ENCODE measurements at regions not wholly inside any gene's neighbourhood (a gene's known extent, or its start where the extent isn't known, plus 50 kb on each side); places are given as distances from the start of the nearest gene placed in this dataset.

GRCh38 chr3:174376346-174376745, 482.8 kb upstream of the NAALADL2 start:
- ATAC-seq = no peak
- TF ChIP-seq RARB (CRISPR knock-in tag; IDR thresholded peaks at IDR 0.05) = no peak
- no peak for TF ChIP-seq TCF4 (CRISPR knock-in tag; IDR thresholded peaks at IDR 0.05; ENCODE audit: borderline replicate concordance)
- TF ChIP-seq ESRRG (CRISPR knock-in tag; IDR thresholded peaks at IDR 0.05) = no peak
- no peak for TF ChIP-seq OSR1 (CRISPR knock-in tag; IDR thresholded peaks at IDR 0.05)
- no peak for TF ChIP-seq ARNTL (CRISPR knock-in tag; IDR thresholded peaks at IDR 0.05; ENCODE audit: borderline replicate concordance, low read depth)
- no peak for TF ChIP-seq SNAI2 (CRISPR knock-in tag; IDR thresholded peaks at IDR 0.05)
- TF ChIP-seq PPARA (CRISPR knock-in tag; IDR thresholded peaks at IDR 0.05; ENCODE audit: borderline replicate concordance) = no peak
- TF ChIP-seq, protein P1, sequence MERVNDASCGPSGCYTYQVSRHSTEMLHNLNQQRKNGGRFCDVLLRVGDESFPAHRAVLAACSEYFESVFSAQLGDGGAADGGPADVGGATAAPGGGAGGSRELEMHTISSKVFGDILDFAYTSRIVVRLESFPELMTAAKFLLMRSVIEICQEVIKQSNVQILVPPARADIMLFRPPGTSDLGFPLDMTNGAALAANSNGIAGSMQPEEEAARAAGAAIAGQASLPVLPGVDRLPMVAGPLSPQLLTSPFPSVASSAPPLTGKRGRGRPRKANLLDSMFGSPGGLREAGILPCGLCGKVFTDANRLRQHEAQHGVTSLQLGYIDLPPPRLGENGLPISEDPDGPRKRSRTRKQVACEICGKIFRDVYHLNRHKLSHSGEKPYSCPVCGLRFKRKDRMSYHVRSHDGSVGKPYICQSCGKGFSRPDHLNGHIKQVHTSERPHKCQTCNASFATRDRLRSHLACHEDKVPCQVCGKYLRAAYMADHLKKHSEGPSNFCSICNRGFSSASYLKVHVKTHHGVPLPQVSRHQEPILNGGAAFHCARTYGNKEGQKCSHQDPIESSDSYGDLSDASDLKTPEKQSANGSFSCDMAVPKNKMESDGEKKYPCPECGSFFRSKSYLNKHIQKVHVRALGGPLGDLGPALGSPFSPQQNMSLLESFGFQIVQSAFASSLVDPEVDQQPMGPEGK (CRISPR knock-in tag; IDR thresholded peaks at IDR 0.05; ENCODE audit: borderline replicate concordance) = no peak
- TF ChIP-seq BACH2 (CRISPR knock-in tag; IDR thresholded peaks at IDR 0.05; ENCODE audit: borderline replicate concordance) = no peak

DNA sequence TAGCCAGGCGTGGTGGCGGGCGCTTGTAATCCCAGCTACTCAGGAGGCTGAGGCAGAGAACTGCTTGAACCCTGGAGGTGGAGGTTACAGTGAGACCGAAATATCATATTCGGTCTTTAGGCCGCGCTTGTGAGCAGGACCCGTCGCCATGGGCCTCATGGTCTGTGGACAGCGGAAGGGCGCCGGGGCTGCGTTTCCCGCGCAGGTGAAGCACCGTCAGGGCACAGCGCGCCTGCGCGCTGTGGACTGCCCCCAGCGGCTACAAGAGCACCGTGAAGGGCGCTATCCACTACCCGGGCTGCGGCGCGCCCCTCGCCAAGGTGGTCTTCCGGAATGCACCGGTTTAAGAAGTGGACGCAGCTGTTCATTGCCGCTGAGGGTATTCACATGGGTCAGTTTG, 482.0 kb upstream of the NAALADL2 start:
- no peak for ATAC-seq
- TF ChIP-seq CSDC2 (CRISPR knock-in tag; IDR thresholded peaks at IDR 0.05) (no peak), PPARA (CRISPR knock-in tag; IDR thresholded peaks at IDR 0.05; ENCODE audit: borderline replicate concordance) (no peak), ZNF8 (CRISPR knock-in tag; IDR thresholded peaks at IDR 0.05) (no peak), ZFP3 (CRISPR knock-in tag; IDR thresholded peaks at IDR 0.05) (no peak), SNAI2 (CRISPR knock-in tag; IDR thresholded peaks at IDR 0.05) (no peak), ZNF565 (CRISPR knock-in tag; conservative IDR thresholded peaks at IDR 0.05; ENCODE audit: low read depth) (no peak), CSRNP3 (CRISPR knock-in tag; IDR thresholded peaks at IDR 0.05) (no peak), ZNF70 (CRISPR knock-in tag; IDR thresholded peaks at IDR 0.05) (no peak), TCF4 (CRISPR knock-in tag; IDR thresholded peaks at IDR 0.05; ENCODE audit: borderline replicate concordance) (no peak), TOX (CRISPR knock-in tag; IDR thresholded peaks at IDR 0.05; ENCODE audit: borderline replicate concordance) (no peak), TSHZ2 (CRISPR knock-in tag; IDR thresholded peaks at IDR 0.05) (no peak), CREB5 (CRISPR knock-in tag; IDR thresholded peaks at IDR 0.05; ENCODE audit: low read depth) (no peak), BACH2 (CRISPR knock-in tag; IDR thresholded peaks at IDR 0.05; ENCODE audit: borderline replicate concordance) (no peak), OSR1 (CRISPR knock-in tag; IDR thresholded peaks at IDR 0.05) (no peak)

GRCh38 chr3:174377684-174378083, 481.4 kb upstream of the NAALADL2 start:
- no peak for TF ChIP-seq TCF4 (CRISPR knock-in tag; IDR thresholded peaks at IDR 0.05; ENCODE audit: borderline replicate concordance)

DNA sequence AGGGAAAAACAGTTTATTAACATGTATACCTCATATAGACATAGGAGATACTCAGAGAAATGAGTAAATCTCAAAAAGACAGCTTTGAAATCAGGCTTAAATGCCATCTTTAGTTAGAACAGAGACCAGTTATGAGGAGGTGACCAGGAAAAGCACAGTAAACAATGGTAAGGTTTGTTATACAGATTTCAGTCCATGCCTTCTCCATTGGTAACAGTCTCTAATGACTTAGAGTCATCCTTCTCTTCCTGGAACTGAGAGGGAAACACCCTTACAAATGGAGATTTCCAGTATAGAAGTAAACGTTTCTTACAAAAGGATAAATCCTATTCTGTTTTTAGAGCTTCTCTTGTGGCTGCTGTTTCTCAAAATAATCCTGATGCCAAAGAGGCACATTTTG, 476.3 kb upstream of the NAALADL2 start:
- ATAC-seq = no peak
- TF ChIP-seq SNAI2 (CRISPR knock-in tag; IDR thresholded peaks at IDR 0.05) = no peak
- TF ChIP-seq OSR1 (CRISPR knock-in tag; IDR thresholded peaks at IDR 0.05) = no peak
- no peak for TF ChIP-seq POU6F1 (CRISPR knock-in tag; IDR thresholded peaks at IDR 0.05; ENCODE audit: borderline replicate concordance, low read depth)
- no peak for TF ChIP-seq TCF4 (CRISPR knock-in tag; IDR thresholded peaks at IDR 0.05; ENCODE audit: borderline replicate concordance)
- TF ChIP-seq ISL1 (CRISPR knock-in tag; IDR thresholded peaks at IDR 0.05) = no peak
- no peak for TF ChIP-seq ZNF565 (CRISPR knock-in tag; conservative IDR thresholded peaks at IDR 0.05; ENCODE audit: low read depth)
- TF ChIP-seq ESRRG (CRISPR knock-in tag; IDR thresholded peaks at IDR 0.05) = no peak
- TF ChIP-seq PPARA (CRISPR knock-in tag; IDR thresholded peaks at IDR 0.05; ENCODE audit: borderline replicate concordance) = no peak
- TF ChIP-seq TOX (CRISPR knock-in tag; IDR thresholded peaks at IDR 0.05; ENCODE audit: borderline replicate concordance) = no peak
- no peak for TF ChIP-seq ZNF8 (CRISPR knock-in tag; IDR thresholded peaks at IDR 0.05)
- no peak for TF ChIP-seq ZNF70 (CRISPR knock-in tag; IDR thresholded peaks at IDR 0.05)
- TF ChIP-seq TSHZ2 (CRISPR knock-in tag; IDR thresholded peaks at IDR 0.05) = no peak
- no peak for TF ChIP-seq ARNTL (CRISPR knock-in tag; IDR thresholded peaks at IDR 0.05; ENCODE audit: borderline replicate concordance, low read depth)

More at GRCh38 chr3:174377684-174378083, 481.4 kb upstream of the NAALADL2 start:
- ATAC-seq = no peak
